Spinal cord (tissue), 9 donors: ENCODE measurements at regions not wholly inside any gene's neighbourhood (a gene's known extent, or its start where the extent isn't known, plus 50 kb on each side); places are given as distances from the start of the nearest gene placed in this dataset.

ENCODE experiments used
- DNase-seq, 6 donors: peaks; one replicate each; pipeline versions ENCODE4 v3.0.0 to v3.0.0-alpha.2; 2013 to 2015; ENCODE audit warnings: low spot score in 6 of 6, low read depth in 4 of 6
- H3K27ac ChIP-seq: one replicate; pipeline ENCODE4 v1.5.1; 2013; ENCODE audit warnings: low read depth, low read length, control low read depth
- H3K27me3 ChIP-seq: one replicate; pipeline ENCODE4 v1.6.1; 2013; ENCODE audit warnings: low read length; ENCODE audit not compliant: control insufficient read depth, insufficient read depth
- H3K36me3 ChIP-seq: one replicate; pipeline ENCODE4 v1.6.1; 2013; ENCODE audit warnings: low read length; ENCODE audit not compliant: control insufficient read depth, insufficient read depth
- H3K4me1 ChIP-seq: one replicate; pipeline ENCODE4 v1.6.1; 2013; ENCODE audit warnings: low read length; ENCODE audit not compliant: control insufficient read depth, insufficient read depth
- H3K4me3 ChIP-seq: one replicate; pipeline ENCODE4 v1.5.1; 2013; ENCODE audit warnings: low read depth, low read length, control low read depth
- H3K9me3 ChIP-seq: one replicate; pipeline ENCODE4 v1.6.1; 2013; ENCODE audit warnings: low read length; ENCODE audit not compliant: control insufficient read depth, insufficient read depth
- WGBS: methylation state at CpG from one replicate; pipeline ENCODE4 v1.1.5; 2013; ENCODE audit warnings: missing lambda C conversion rate; ENCODE audit not compliant: insufficient coverage; 5-methylcytosine and 5-hydroxymethylcytosine counted together
- donor health status: healthy.

DNA sequence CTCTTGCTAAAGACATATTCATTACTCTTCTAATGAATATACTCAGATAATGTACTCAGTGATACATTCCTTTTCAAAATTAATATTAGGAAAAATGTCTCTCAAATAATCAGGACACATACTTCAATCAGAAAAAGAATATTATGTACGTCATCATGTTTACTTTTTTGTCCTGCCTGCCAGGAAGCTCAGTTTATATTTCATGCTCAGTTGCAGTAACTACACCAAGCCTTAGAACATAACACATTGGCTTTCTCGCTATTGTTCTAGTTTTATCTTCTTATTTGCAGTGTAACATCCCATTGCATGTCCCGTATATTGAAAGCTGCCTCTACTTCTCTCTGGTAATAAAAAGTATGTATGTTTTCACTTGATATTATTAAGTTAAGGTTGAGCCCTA lies 181.5 kb upstream of the LPP start:
- Histone ChIP-seq H3K27ac (no peak overlapping the region), H3K4me3 (no peak overlapping the region), H3K27me3 (no peaks in the 10 kb centered on the region), H3K4me1 (no peaks in the 10 kb centered on the region), H3K9me3 (no peaks in the 10 kb centered on the region), H3K36me3 (no peaks in the 10 kb centered on the region)
- no CpG with 5 or more reads among the region's 3 CpGs for WGBS
- DNase-seq = no peak

DNA sequence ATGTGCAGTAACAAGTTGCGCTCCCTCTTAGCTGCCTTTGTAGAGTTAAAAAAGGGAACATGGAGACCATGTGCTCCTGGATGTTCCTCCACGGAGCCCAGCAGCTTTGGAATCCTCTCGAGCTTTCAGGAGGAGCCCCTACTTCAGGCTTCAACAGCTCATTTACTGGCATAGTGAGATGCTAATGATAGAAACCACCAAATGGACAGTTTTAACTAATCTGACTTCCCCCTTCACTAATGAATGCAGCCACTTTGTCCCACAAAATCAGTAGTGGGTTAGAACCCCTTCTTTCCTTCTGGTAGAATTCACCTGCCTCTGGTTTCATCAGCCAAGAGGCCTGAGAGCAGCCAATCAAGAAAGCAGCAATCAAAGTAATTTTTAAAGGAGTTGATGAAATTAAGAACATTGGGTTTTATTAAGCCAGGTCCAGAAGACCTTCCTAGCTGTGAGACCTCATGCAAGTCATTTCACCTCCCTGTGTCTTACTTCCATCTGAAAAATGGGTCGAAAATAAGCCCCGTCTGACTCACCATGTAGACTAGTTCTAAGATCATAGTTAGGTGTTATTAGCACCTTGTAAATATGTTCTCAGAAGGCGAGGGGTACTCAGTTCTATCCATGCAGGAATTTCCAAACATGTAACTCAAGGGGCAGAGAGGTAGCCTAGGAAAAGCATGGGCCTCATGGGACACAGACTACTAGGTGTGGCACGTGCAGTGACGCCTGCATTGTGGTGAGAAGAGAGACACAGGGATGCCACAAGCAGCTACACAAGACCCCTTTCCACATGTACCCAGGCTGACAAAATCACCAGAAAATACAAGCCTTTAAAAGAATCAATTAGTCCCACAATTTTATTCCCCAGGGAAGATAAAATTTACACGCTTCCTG lies 179.7 kb upstream of the LPP start:
- H3K27ac ChIP-seq = no peak overlapping the region
- no peak overlapping the region for H3K4me3 ChIP-seq
- no peaks in the 10 kb centered on the region for H3K9me3 ChIP-seq
- no peaks in the 10 kb centered on the region for H3K36me3 ChIP-seq
- no peaks in the 10 kb centered on the region for H3K4me1 ChIP-seq
- 100% methylated on average over 1 of the region's 9 CpGs for WGBS
- no peak for DNase-seq
- H3K27me3 ChIP-seq = no peaks in the 10 kb centered on the region

GRCh38 chr3:187974871-187975271 lies 179.1 kb upstream of the LPP start:
- WGBS = 90% methylated on average over 1 of the region's 3 CpGs
- no peaks in the 10 kb centered on the region for H3K36me3 ChIP-seq
- DNase-seq = no peak
- no peaks in the 10 kb centered on the region for H3K4me1 ChIP-seq
- H3K27me3 ChIP-seq = no peaks in the 10 kb centered on the region
- no peak overlapping the region for H3K27ac ChIP-seq
- no peaks in the 10 kb centered on the region for H3K9me3 ChIP-seq
- H3K4me3 ChIP-seq = no peak overlapping the region

GRCh38 chr3:187975561-187976364 lies 178.2 kb upstream of the LPP start:
- DNase-seq = no peak
- Histone ChIP-seq H3K9me3 (no peaks in the 10 kb centered on the region), H3K27ac (no peak overlapping the region), H3K36me3 (no peaks in the 10 kb centered on the region), H3K4me3 (no peak overlapping the region), H3K4me1 (no peaks in the 10 kb centered on the region), H3K27me3 (no peaks in the 10 kb centered on the region)
- 71% methylated on average over 6 of the region's 7 CpGs for WGBS

DNA sequence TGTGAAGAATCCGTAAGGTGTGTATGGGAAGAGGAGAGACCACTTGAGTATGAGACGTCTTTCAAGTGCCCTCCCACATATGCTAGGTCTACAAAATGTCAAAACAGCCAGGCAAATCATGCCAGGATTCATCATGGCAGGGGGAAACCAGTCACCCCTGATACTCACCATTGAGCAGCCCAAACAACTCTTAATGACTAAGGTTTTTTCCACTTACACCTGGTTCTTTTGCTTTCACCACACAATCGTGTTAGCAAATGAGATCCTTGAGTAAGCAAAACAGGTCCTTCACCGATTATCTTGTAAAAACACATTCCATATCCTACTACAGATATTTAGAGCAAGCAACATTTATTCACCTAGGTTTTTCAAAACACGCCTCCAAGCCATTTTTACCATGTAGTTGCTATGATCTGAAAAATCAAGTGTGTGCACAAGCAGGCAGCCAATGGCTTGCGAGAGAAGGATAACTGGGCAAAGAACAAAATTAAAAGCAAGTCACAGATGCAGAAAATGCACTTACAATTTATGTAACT lies 177.5 kb upstream of the LPP start:
- no peak overlapping the region for H3K4me3 ChIP-seq
- H3K36me3 ChIP-seq = no peaks in the 10 kb centered on the region
- no peak overlapping the region for H3K27ac ChIP-seq
- H3K9me3 ChIP-seq = no peaks in the 10 kb centered on the region
- no peaks in the 10 kb centered on the region for H3K4me1 ChIP-seq
- WGBS = 94% methylated on average over 3 of the region's 6 CpGs
- no peaks in the 10 kb centered on the region for H3K27me3 ChIP-seq
- DNase-seq = no peak

DNA sequence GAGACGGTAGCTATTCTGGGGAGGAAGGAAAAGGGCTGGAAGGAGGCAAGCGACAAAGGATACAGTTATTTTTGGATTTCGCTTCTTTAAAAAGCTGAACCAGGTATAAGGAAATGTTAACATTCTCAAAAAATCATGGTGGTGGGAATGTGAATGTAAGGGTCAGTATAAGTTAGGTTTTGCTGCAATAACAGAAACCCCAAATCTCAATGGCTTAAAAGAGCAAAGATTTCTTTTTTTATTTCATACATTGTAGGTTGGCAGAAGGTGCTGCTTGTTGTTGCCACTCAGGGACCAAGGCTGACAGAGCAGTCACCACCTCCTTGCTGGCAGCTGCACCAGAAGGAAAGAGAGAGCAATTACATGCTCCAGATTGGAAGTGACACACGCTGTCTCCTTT lies 176.3 kb upstream of the LPP start:
- no peaks in the 10 kb centered on the region for H3K27me3 ChIP-seq
- no peaks in the 10 kb centered on the region for H3K4me1 ChIP-seq
- DNase-seq = no peak
- no peak overlapping the region for H3K4me3 ChIP-seq
- 90% methylated on average over 2 of the region's 4 CpGs for WGBS
- H3K27ac ChIP-seq = no peak overlapping the region
- no peaks in the 10 kb centered on the region for H3K36me3 ChIP-seq
- no peaks in the 10 kb centered on the region for H3K9me3 ChIP-seq

DNA sequence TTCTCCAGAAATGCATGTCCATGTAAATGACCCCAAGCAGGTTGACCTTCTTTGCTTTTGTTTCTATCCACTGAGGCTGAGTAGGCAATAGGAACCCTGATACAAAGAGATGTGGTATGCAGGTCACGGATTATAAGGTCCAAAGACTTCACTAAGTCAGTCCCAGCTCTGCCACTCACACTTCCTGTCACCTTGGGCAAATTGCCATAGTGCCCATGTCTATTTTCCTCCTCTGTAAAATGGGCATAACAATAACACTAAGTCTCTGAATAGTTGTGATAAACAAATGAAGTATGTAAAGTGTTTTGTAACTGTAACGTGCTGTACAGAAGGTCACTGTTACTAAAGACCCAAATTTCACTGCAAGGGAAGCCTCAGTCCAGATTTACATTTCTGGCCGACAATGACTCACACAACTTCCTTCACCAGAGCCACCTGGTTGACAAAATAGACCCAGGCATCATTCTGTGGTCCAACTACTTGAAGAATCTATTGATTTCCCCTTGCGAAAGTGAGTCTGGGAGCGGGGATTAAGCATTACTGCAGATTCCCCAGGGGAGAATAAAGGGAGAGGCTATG lies 175.4 kb upstream of the LPP start:
- no peaks in the 10 kb centered on the region for H3K36me3 ChIP-seq
- WGBS = 100% methylated on average over 4 of the region's 5 CpGs
- H3K27ac ChIP-seq = no peak overlapping the region
- DNase-seq = no peak
- H3K4me1 ChIP-seq = no peaks in the 10 kb centered on the region
- H3K9me3 ChIP-seq = no peaks in the 10 kb centered on the region
- no peak overlapping the region for H3K4me3 ChIP-seq
- no peaks in the 10 kb centered on the region for H3K27me3 ChIP-seq

GRCh38 chr3:187979564-187979963 lies 174.4 kb upstream of the LPP start:
- H3K9me3 ChIP-seq = no peaks in the 10 kb centered on the region
- H3K27me3 ChIP-seq = no peaks in the 10 kb centered on the region
- no peak overlapping the region for H3K27ac ChIP-seq
- no peak for DNase-seq
- H3K36me3 ChIP-seq = no peaks in the 10 kb centered on the region
- H3K4me3 ChIP-seq = no peak overlapping the region
- 100% methylated on average over 2 of the region's 2 CpGs for WGBS
- no peaks in the 10 kb centered on the region for H3K4me1 ChIP-seq

- no peak overlapping the region for H3K4me3 ChIP-seq
- H3K9me3 ChIP-seq = no peaks in the 10 kb centered on the region
- no peaks in the 10 kb centered on the region for H3K36me3 ChIP-seq
- H3K4me1 ChIP-seq = no peaks in the 10 kb centered on the region
- DNase-seq = no peak
- no peaks in the 10 kb centered on the region for H3K27me3 ChIP-seq
- WGBS = no CpG with 5 or more reads among the region's 3 CpGs
- no peak overlapping the region for H3K27ac ChIP-seq
Observed at GRCh38 chr3:187980861-187981260, 173.1 kb upstream of the LPP start.
